GM21526 (cell line): ENCODE measurements at regions not wholly inside any gene's neighbourhood (a gene's known extent, or its start where the extent isn't known, plus 50 kb on each side); places are given as distances from the start of the nearest gene placed in this dataset.

Experiments
- ATAC-seq: cut with Tn5 transposase; IDR thresholded peaks from one replicate; pipeline ENCODE4 v1.9.1; 2021; ENCODE audit warnings: moderate library complexity; ENCODE audit not compliant: unreplicated experiment, low FRiP score

- ATAC-seq: no peak
Measured at GRCh38 chr6:169906688-169907418, 155.4 kb downstream of the ERMARD start.

DNA sequence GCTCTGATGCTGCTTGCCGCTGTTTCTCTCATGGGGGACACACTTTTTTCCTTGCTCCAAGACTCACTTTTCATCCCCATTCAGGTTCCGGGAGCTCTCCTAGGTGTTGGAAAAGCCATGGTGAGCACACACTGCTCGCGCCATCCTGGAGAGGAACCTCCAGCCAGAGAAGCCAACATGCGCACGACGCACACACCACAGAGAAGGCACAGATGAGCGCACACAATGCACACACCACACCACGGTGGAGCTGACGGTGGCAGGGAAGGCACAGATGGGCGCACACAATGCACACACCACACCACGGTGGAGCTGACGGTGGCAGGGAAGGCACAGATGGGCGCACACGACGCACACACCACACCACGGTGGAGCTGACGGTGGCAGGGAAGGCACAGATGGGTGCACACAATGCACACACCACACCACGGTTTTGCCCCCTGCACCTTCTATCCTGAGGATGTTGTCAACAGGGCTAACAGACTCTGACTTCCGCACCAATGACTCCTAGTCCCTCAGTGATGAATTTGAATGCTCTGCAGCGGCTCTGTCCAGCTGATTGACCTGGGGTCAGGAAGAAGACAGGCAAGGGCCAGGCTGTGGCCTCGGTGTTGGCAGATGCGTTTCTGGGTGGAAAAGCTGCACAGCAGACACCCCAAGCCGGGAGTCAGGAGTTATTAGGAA is 154.7 kb downstream of the ERMARD start:
- no peak for ATAC-seq

DNA sequence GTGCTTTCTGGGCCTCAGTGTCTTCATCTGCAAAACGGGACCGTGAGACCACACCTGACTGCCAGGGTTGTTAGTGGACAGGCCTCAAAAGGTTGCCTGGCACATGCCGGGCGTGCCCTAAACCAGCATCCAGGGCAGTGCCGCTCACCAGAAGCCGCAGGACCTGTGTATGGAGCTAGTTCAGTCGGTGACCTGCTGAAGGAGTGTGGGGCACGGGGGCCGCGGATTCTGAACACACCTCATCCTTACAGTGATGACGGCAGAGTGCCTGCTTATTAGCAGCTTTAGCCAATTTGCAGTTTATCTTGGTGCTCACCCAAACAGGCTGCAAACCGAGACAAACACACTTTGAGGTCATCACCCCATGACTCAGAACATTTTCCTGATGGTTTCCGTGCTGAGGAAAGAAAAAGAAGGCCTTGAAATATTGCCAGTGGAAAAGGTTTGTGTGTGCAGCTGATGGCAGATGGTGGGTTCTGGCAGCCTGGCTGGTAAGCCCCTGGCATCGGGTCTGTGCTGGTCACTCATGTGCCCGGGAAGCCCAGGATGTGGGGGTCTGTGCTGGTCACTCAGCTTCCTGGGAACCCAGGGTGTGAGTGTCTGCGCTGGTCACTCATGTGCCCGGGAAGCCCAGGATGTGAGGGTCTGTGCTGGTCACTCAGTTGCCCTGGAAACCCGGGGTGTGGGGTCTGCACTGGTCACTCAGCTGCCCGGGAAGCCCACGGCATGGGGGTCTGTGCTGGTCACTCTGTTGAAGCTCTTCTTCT is 153.8 kb downstream of the ERMARD start:
- ATAC-seq: no peak

GRCh38 chr6:169904051-169904922 is 152.9 kb downstream of the ERMARD start:
- no peak for ATAC-seq

DNA sequence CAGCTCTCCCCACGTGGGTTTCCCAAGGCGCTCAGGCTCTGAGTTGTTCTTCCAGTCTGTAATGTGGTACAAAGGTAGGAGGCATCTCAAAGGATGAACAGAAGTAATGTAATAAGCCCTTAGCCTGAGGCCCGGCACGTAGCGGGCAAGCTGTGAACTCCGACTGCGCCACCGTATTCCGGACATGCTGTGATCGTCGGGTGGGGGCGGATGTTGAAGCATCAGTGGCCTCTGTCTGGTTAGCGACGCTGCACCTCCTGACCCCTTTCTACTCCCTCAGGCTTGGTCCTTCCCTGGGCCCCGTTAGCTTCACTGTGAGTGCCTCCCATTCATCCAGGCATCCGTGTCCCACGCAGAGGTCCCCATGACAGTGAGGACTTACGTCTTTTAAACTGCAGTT is 151.7 kb downstream of the ERMARD start:
- no peak for ATAC-seq

DNA sequence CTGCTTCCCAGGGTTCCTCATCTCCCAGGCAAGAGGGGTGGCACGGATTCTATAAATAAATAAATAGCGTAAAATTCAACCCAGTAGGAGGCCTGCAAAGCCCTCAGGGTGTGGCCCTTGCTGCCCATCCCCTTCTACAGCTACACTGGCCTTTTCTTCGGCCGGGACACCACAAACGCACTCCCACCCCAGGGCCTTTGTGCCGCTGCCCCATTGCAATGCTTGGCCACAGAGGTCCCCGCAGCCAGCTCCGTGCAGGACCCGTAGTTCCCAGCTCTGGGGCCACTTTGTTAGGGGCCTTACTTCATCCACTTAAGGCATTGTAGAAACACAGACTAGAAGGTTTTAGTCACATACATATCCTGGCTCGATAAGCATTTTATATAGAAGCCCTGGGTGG is 151.2 kb downstream of the ERMARD start:
- ATAC-seq: no peak

DNA sequence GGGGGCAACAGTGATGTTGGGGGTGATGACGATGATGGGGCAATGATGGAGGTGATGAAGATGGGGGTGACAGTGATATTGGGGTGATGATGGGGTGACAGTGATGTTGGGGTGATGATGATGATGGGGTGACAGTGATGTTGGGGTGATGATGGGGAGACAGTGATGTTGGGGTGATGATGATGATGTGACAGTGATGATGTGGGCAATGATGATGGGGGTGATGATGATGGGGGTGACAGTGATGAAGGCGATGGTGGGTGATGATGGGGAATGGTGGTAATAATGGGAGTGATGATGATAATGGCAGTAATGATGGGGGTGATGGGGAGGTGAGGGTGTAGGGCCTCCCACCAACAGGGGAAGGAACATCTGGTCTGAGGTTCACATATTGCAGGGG is 150.6 kb downstream of the ERMARD start:
- no peak for ATAC-seq

DNA sequence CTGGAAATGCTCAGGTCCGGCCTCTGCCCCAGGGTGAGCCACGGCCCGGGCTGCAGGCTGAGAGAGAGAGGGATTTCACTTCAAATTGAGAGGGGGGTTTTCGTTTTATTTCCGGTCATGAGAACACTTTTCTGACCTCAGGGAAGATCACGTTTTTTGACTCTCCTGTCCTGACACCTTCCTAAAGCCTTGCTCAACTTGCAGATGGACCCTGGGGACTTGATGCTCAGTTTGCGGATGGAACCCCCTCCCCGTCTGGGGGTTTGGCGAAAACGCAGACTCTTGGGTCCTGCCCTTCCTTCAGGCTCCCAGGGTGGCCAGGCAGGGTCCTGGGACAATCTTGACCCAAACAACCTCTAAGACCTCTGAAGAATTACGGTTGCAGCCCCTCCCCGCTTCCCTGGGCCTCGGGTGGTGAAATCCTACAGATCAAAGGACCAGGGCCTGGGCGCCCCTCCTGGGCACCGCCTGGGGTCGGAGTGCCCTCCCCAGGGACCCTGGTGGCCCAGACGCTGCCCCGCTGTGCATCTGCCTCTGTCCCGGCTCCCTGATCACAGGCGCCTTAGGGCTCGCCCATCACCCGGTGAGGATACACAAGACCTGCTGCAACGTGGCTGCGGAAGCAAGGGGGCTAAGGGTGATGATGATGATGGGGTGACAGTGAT is 148.2 kb downstream of the ERMARD start:
- ATAC-seq: no peak

DNA sequence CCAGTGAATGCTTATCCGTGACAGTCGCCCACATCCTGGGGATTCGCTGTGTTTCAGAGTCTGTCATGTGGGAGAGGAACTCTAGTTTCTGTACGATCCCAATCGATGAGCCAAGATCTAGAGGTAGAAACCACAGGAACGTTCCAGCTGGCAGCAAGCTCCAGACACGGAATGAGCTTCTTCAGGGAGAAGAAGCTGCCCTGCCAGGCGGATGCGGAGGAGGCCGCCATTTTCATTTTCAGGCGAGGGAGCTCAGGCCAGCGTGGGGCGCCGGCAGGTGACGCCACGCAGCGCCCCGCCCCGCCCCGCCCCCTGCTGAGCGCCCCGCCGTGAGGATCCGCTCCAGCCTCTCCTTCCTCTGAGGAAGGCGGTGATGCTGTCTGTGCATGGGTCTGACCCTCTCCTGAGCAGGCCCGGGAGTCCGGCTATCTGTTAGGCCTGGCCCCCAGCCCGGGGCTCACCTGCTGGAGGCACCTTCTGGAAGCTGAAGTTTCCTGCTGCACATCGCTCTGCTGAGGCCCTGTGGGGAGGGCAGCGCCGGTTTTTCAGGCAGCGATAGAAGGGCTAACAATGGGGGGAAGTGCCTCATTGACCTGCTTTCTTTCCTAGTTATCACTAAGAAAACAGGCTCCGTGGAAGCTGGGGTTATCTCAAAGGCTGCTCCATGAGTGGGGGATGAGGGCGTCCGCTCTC is 147.5 kb downstream of the ERMARD start:
- ATAC-seq: no peak

DNA sequence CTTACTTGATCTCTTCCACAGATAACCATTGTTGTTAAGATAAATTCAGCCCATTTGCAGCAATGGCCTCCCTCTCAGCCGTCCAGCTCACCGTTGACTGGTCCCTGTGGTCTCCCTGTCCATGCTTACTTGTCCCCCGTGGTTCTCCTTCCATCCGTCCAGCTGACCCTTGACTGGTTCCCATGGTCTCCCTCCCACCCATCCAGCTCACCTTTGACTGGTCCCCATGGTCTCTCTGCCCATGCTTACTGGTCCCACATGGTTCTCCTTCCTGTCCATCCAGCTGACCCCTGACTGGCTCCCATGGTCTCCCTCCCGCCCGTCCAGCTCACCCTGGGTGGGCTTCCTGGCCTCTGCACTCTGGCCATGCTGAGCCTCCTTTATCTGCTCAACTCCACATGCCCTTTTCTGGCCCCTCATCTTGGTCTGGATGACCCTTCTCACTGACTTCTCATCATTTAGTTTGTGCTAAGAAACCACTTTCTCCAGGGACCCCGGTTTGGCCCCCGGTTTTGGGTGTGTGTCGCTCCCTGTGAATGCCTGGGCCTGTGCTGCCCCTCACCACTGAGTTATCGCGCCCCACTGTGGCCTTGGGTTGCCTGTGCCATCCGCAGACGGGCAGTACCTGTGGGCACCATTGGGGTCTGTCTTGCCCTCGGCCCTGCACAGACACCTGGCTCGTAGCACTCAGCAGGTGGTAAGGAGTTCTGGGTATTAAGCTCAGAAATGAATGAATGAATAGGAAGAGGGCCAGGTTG is 146.4 kb downstream of the ERMARD start:
- no peak for ATAC-seq

GRCh38 chr6:169896826-169897456 is 145.5 kb downstream of the ERMARD start:
- ATAC-seq: no peak

DNA sequence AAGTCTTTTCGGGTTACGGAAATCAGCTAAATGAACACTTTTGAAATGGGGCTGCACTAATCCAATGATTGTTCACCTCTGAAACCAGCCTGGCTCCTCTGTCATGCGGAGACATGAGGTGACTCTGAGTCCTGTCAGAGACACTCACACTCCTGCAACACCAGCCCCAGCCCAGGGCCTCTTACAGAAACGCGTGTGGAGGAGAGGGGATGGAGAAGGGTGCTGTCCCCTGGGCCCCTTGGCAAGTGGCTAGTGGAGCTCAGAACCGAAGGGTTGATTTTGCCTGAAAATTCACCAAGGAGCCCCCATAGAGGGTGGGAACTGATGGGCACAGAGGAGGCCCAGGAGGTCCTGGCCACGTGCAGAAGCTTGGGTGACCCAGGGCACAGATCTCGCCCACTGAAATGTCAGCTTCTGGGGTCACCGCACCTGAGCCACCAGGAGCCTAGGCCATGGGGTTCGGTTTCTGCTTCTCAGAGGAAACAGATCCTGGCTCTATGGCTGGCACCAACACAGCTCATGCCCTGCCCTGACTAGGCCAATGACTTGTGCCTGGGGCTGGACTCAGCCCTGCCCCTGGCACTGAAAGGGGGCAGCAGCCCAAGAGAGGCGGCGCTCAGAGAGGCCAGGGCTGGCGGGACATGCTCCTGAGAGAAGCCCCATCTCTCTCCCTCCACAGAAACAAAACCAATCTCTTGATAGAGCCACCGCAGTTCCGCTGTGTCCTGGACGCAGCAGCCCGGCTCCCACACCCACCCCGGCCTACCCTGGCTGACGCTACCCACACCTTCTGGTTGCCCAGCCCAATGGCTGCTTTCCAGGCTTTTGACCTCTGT is 144.7 kb downstream of the ERMARD start:
- ATAC-seq: no peak

DNA sequence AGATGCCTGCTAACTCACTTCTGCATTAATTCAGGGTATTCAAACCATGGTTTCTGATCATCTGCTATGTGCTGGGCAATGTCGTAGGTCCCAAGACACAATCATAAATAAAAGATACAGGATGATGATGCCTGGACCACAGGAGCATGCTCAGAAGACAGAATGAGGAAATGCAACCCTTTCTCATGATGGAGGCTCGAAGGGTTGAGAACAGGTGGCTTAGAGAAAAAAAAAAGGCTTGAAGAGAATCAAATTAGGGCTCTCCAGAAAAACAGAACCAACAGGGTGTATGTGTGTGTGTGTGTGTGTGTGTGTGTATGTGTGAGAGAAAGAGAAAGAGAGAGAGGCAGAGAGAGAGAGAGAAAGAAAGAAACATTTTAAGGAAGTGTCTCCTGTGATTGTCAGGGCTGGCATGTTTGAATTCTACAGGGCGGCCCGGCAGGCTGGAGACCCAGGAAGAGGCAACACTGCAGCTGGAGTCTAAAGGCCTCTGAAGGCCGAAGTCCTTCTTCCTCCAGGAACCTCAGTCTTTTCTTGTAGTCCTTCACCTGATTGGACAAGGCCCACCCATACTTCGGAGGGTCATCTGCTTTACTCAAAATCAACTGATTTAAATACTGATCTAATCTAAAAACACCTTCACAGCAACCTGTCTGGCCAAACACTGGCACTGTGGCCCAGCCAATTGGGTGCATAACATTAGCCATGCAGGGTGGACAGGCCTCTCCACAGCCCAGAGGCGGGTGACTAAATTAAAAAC is 143.8 kb downstream of the ERMARD start:
- no peak for ATAC-seq

DNA sequence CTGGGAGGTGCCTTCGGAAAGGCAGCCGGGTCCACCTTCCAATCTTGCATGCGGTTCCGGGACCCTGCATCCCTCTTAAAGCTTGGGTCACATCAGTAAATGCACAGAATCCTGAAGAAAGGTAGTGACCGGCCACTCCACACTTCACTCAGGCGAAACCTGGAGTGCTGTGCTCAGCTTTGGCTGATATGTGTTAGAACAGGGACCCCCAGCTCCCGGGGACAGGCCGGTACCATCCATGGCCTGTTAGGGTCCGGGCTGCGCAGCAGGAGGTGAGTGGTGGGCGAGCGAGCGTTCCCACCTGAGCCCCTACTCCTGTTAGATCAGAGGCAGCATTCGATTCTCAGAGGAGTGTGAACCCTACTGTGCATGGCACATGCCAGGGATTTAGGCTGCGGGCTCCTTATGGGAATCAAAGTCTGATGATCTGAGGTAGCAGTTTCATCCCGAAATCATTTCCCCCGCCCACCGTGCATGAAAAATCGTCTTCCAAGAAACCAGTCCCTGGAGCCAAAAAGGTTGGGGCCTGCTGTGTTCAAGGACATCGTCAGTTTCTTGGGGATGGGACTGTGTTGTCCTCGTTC is 143.0 kb downstream of the ERMARD start:
- ATAC-seq: no peak

- no peak for ATAC-seq
Measured at GRCh38 chr6:169893624-169894023, 142.2 kb downstream of the ERMARD start.

GRCh38 chr6:169891846-169892245 is 140.4 kb downstream of the ERMARD start:
- ATAC-seq: no peak
